GM18861 (cell line): ENCODE measurements at regions not wholly inside any gene's neighbourhood (a gene's known extent, or its start where the extent isn't known, plus 50 kb on each side); places are given as distances from the start of the nearest gene placed in this dataset.

Experiments
- ATAC-seq: cut with Tn5 transposase; IDR thresholded peaks from one replicate; pipeline ENCODE4 v1.9.1; 2021; ENCODE audit not compliant: unreplicated experiment

- no peak for ATAC-seq
Measured at GRCh38 chr16:49026566-49027181, 255.0 kb downstream of the CBLN1 start.

DNA sequence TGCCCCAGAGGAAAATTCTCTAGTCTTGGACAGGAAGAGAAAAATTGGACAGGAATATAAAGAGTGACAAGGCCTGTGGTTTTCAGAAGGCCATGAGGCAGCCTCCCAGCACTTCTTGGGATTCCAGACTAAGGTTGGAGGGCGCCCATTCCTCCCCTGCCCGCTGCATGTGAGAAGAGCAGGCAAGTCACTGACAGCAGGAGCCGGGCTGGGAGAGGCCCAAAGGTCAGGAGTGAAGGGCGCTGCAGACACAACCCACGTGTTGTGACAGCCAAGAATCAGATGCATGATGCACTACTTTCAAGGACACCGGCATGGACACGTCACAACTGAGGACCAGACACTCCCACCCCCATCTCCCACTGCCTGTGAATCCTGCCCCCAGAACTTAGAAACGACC lies 256.7 kb downstream of the CBLN1 start:
- ATAC-seq = no peak

GRCh38 chr16:49024016-49024415 lies 257.6 kb downstream of the CBLN1 start:
- ATAC-seq = no peak

DNA sequence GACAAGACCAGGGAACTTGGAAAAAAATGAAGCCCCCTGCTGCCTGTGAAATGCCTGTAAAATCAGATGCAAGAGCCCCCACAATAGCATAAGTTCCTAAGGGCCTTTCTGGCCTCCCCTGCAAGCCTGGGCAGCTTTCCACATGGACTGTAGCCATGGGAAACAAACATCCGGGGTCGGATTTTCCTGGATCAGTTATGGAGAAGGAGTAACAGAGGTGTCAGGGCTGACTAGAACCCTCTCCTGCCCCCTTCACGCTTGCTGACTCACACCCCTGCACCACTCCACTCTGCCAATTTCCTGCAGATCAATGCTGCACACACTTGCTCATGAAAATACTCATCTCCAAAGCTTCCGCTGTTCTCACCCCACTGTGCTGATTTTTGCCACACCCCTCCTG lies 258.6 kb downstream of the CBLN1 start:
- ATAC-seq = no peak

- ATAC-seq = no peak
Measured at GRCh38 chr16:49022351-49022963, 259.2 kb downstream of the CBLN1 start.

DNA sequence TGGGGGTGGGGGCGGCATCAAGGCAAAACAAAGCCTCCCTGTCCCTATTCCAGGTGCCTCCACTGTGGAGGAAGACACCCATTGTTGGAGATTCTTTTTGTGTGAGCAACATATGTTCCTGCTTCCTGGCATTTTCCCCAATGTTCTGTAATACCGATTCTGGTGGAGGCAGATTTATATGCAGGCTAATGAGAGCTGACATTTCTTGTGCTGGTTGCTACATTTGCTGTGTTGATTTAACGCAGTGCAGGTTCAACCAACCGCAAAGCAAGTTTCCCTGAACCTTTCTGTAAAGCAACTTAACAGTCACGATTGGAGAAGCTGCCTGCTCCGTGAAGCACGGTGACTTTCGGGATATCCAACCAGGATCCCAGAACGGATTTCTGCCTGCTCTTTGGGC lies 260.5 kb downstream of the CBLN1 start:
- ATAC-seq = no peak

DNA sequence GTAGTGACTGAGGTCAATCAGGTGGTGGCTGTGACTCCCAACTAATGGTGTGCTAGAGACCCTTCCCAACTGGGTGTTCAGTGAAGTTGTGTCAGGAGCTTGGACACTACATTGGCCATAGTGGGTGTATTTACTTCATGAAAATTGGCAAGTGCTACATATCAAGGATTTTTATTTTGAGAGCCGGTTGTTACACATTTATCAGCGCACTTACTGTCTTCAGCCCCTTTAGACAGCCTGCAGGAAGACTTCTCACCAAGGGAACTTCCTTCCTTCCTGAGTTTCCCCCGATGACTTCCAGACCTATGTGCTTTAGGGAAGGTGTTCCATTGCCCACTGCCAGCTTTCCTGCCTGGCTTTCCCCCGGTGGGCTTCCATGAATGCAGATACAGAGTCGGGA lies 261.2 kb downstream of the CBLN1 start:
- no peak for ATAC-seq

- no peak for ATAC-seq
Measured at GRCh38 chr16:49019831-49020230, 261.8 kb downstream of the CBLN1 start.

- ATAC-seq = no peak
Measured at GRCh38 chr16:49019081-49019633, 262.5 kb downstream of the CBLN1 start.

DNA sequence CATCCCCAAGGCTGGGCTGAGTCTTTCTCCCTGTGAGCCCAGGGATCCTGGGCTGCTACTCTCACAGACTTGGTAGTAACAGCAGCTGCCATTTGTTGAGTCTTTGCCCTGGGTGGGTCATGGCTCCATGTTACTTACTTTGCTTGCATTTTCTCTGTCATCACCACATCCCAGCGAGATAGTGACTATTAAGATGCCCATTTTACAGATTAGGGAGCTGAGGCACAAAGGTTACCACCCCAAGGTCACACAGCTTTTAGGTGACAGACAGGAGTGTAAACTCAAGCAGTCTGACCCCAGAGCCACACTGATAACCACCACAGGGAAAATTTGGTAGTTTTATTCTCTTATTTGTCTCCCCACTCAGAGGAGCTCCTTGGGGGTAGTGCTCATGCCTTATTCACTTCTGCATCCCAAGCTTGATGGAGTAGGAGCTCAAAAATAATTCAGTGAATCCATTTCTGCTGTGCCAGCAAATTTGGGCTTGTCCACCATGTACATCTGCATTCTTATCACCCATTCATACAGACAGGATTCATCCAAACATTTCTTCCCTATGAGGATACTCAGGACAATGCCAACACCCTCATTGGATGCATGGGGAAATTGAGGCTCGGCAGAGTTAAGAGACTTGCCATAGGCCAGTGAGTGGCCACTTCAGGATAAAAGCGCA lies 263.2 kb downstream of the CBLN1 start:
- no peak for ATAC-seq

DNA sequence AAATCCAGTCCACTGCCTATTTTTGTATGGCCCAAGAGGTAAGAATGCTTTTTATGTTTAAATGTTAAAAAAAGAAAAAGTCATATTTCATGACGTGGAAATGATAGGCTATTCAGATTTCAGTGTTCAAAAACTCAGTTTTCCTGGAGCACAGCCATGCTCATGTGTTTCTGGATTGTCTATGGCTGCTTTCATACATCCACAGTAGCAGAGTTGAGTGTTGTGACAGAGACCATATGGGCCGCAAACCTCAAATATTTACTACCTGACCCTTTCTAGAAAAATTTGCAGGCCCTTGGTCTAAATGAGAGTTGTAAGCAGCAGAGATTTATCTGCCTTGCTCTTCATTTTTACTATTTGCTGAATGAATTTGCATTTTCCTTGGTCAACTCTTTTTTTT lies 264.1 kb downstream of the CBLN1 start:
- no peak for ATAC-seq

- no peak for ATAC-seq
Measured at GRCh38 chr16:49016461-49016860, 265.2 kb downstream of the CBLN1 start.

- ATAC-seq = no peak
Measured at GRCh38 chr16:49015225-49015592, 266.4 kb downstream of the CBLN1 start.

GRCh38 chr16:49014277-49015224 lies 267.1 kb downstream of the CBLN1 start:
- ATAC-seq = no peak

GRCh38 chr16:49013727-49014080 lies 267.9 kb downstream of the CBLN1 start:
- ATAC-seq = no peak

DNA sequence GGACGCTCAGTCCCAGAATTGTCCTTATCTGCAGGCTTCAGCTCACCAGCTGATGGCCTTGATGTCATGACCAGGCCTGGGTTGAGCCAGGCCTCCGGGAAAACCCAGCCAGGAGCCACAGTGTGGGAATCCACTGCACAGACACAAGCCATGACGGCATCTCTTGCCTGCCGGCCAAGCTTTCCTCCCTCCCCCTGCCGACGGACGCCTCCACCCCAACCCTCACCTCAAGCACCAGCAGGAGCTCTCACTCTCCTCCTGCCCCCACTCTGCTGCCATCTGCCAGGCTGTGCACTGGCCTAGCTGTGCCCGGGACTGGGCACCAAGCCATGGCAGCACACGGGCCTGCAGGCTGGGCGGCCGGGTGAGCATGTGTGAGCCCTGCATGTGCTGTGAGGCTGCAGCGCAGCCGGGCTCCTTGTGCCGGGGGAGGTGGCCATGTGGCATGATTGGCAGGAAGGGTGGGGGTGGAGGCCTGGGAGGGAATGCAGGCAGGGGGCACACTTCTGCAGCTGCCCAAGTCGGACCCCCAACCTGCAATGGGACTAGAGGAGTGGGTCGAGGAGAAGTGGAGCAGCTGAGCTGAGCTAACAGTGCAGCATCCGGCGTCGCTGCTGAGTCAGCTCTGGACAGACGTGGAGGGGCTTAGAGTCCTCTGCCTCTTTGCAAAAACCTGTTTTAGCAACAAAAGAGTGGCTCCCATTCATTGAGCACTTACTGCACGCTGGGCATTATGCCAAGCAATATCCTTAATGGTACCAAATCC lies 268.5 kb downstream of the CBLN1 start:
- ATAC-seq = no peak

DNA sequence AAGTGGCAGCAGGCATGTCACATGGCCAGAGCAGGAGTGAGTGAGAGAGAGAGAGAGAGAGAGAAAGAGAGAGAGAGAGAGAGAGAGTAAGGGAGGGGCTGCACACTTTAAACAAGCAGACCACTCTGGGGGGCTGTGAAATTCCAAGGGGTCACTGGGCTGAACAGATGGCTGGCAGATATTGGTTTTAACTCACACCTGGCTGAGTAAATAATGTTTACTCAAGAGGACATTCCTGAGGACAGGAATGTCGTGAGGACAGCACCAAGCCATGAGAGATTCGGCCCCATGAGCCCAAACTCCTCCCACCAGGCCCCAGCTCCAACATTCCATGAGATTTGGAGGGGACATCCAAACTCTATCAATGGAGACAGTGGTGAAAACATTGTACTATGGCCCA lies 269.7 kb downstream of the CBLN1 start:
- no peak for ATAC-seq

DNA sequence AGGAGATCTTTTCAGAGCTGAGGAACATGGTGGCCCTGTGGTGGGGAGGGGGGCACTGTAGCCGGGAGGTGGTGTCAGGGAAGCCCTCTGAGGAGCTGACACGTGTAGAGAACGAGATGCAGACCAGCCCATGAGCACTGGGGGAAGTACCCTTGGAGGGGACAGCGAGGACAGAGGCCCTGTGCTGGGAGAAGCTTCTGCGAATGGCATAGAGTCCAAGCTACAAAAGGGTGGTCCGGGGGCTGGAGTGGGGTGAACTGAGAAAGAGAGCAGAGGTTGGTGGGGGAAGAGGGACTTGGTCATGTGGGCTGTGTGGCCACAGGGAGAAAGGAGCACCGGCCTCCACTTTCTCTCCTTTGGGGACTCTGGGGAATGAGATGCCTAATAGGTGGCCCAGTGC lies 270.8 kb downstream of the CBLN1 start:
- ATAC-seq = no peak

- ATAC-seq = no peak
Measured at GRCh38 chr16:49010396-49010795, 271.2 kb downstream of the CBLN1 start.

GRCh38 chr16:49009204-49009603 lies 272.4 kb downstream of the CBLN1 start:
- no peak for ATAC-seq

DNA sequence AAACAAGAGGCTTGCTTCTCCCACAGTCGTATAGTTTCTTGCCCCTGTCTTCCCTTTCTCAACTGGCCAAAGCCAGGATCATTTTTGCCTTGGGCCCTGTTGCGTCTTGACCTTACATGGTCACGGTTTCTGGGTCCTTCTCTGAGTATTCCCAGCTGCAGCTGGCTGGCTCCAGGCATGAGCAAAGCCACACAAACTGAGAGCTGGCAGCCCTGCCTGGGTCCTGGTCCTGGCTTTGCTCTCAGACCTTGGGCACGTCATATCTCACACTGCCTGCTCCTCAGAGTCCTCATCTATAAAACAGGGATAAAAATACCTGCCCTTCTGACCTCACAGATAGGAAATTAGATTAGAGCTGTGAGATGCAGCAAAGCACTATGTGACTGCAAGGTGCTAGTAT lies 277.6 kb downstream of the CBLN1 start:
- no peak for ATAC-seq
